Cardiac septum (tissue), 1 donor: ENCODE measurements at regions not wholly inside any gene's neighbourhood (a gene's known extent, or its start where the extent isn't known, plus 50 kb on each side); places are given as distances from the start of the nearest gene placed in this dataset.
"Not testable (repeated sequence)": the region's sequence is repeated elsewhere in the genome, so short reads cannot be mapped to it uniquely, and the experiment has no call there.

ENCODE experiments used
- DNase-seq: peaks from one replicate; pipeline ENCODE4 v3.0.0-alpha.2; 2020; ENCODE audit warnings: low spot score
- intact Hi-C: fragments of 100-400 bp; cut with DNase I; formaldehyde crosslinking; loops from one replicate; pipeline ENCODE4 v1.14.0; 2022
- donor health status: DM: no; HTN: no; CAD: no.

GRCh38 chr13:101003566-101003965, 329.0 kb upstream of the TMTC4 start:
- intact Hi-C loops: no loop called here
- no peak for DNase-seq

GRCh38 chr13:100989392-100989791, 314.8 kb upstream of the TMTC4 start:
- no peak for DNase-seq
- intact Hi-C loops: no loop called here

GRCh38 chr13:100988921-100989320, 314.3 kb upstream of the TMTC4 start:
- no peak for DNase-seq
- intact Hi-C loops: no loop called here

GRCh38 chr13:100987948-100988347, 313.4 kb upstream of the TMTC4 start:
- intact Hi-C loops: no loop called here
- no peak for DNase-seq

- intact Hi-C loops: no loop called here
- DNase-seq: no peak
Measured at GRCh38 chr13:100986571-100986970, 312.0 kb upstream of the TMTC4 start.

GRCh38 chr13:100984085-100984705, 309.6 kb upstream of the TMTC4 start:
- DNase-seq: no peak
- intact Hi-C loops: no loop called here

GRCh38 chr13:100983111-100983510, 308.5 kb upstream of the TMTC4 start:
- no peak for DNase-seq
- intact Hi-C loops: no loop called here

GRCh38 chr13:100980171-100980570, 305.6 kb upstream of the TMTC4 start:
- intact Hi-C loops: no loop called here
- DNase-seq: no peak

GRCh38 chr13:100977841-100978240, 303.2 kb upstream of the TMTC4 start:
- DNase-seq: no peak
- intact Hi-C loops: no loop called here

- no peak for DNase-seq
- intact Hi-C loops: no loop called here
Measured at GRCh38 chr13:100976993-100977392, 302.4 kb upstream of the TMTC4 start.

GRCh38 chr13:100975666-100976065, 301.1 kb upstream of the TMTC4 start:
- intact Hi-C loops, DNase-seq: not testable (repeated sequence)

- intact Hi-C loops: no loop called here
- DNase-seq: no peak
Measured at GRCh38 chr13:100962585-100962984, 288.0 kb upstream of the TMTC4 start.

- no peak for DNase-seq
- intact Hi-C loops: no loop called here
Measured at GRCh38 chr13:100961186-100961585, 286.6 kb upstream of the TMTC4 start.

- no peak for DNase-seq
- intact Hi-C loops: no loop called here
Measured at GRCh38 chr13:100958831-100959230, 284.2 kb upstream of the TMTC4 start.

GRCh38 chr13:100957741-100958140, 283.1 kb upstream of the TMTC4 start:
- DNase-seq: no peak
- intact Hi-C loops: no loop called here

- intact Hi-C loops: no loop called here
- no peak for DNase-seq
Measured at GRCh38 chr13:100954430-100955305, 280.1 kb upstream of the TMTC4 start.

GRCh38 chr13:100951016-100951415, 276.4 kb upstream of the TMTC4 start:
- intact Hi-C loops: no loop called here
- no peak for DNase-seq

GRCh38 chr13:100948937-100949336, 274.3 kb upstream of the TMTC4 start:
- intact Hi-C loops, DNase-seq: not testable (repeated sequence)

- intact Hi-C loops: no loop called here
- DNase-seq: no peak
Measured at GRCh38 chr13:100946588-100946987, 272.0 kb upstream of the TMTC4 start.

GRCh38 chr13:100944791-100945345, 270.3 kb upstream of the TMTC4 start:
- intact Hi-C loops: no loop called here
- no peak for DNase-seq

- intact Hi-C loops: no loop called here
- no peak for DNase-seq
Measured at GRCh38 chr13:100942742-100943141, 268.1 kb upstream of the TMTC4 start.
